K562 (cell line): ENCODE measurements at regions not wholly inside any gene's neighbourhood (a gene's known extent, or its start where the extent isn't known, plus 50 kb on each side); places are given as distances from the start of the nearest gene placed in this dataset.

ENCODE experiments used
- ATAC-seq: fragments of 200-7000 bp; cut with Tn5 transposase; 3 replicates; pipeline ENCODE4 v1.9.1; 2020; ENCODE audit warnings: moderate library complexity
- BruUV-seq: library from RNA; stranded (reverse); fragments of 400-500 nt; replicated peaks from 2 replicates; lab custom pipeline; 2021; lab: Mats Ljungman, UMichigan
- CTCF ChIA-PET: fragments of 300-600 bp; formaldehyde crosslinking; extraction: SDS; loops from one replicate; lab custom pipeline; 2021; ENCODE audit warnings: low intra/inter-chr PET ratio; lab: Yijun Ruan, JAX
- POLR2A ChIA-PET: fragments of 300-600, 350-650 bp; sonication (Branson Sonifier 250); formaldehyde crosslinking; extraction: SDS; loops from one replicate; lab custom pipeline; 2021; ENCODE audit warnings: antibody characterized with exemption, inconsistent platforms; lab: Yijun Ruan, JAX
- DNase-seq, 4 experiments: peaks; one replicate each; pipeline versions ENCODE4 v3.0.0 to v3.0.0-alpha.2; 2011 to 2018; ENCODE audit warnings: low spot score in 3 of 4, mixed read lengths in 3 of 4; ENCODE audit errors: extremely low read depth in 1 of 4
- FAIRE-seq: peaks from 2 replicates; lab custom pipeline; 2011; peaks lifted over from hg19 to GRCh38; lab: Jason Lieb, UNC
- H2AFZ ChIP-seq: 2 replicates; pipeline ENCODE4 v1.6.0; 2011; ENCODE audit warnings: low read depth, low read length, control low read depth, inconsistent platforms
- H3K27ac ChIP-seq: fragments of 200-600 bp; 3 replicates; pipeline ENCODE4 v1.8.0; 2011; ENCODE audit warnings: low read depth, mild to moderate bottlenecking, control low read depth, inconsistent platforms, low read length, moderate library complexity, mixed read lengths; ENCODE audit errors: extremely low read depth
- H3K27me3 ChIP-seq, 2 experiments: fragments of 300-600 bp in 1 of 2; 2 replicates in 1 of 2; 3 replicates in 1 of 2; pipeline versions ENCODE4 v1.6.0 to v1.8.0; 2011; ENCODE audit warnings: inconsistent platforms in 2 of 2, low read length in 2 of 2, mild to moderate bottlenecking in 1 of 2, mixed read lengths in 1 of 2, moderate library complexity in 1 of 2; ENCODE audit not compliant: control insufficient read depth in 2 of 2, insufficient read depth in 2 of 2
- H3K36me3 ChIP-seq: fragments of 300-600 bp; 3 replicates; pipeline ENCODE4 v1.8.0; 2011; ENCODE audit warnings: mild to moderate bottlenecking, low read length, inconsistent platforms; ENCODE audit not compliant: control insufficient read depth, insufficient read depth
- H3K4me1 ChIP-seq, 2 experiments: fragments of 200-600 bp in 1 of 2; replicated peaks in 1 of 2; 2 replicates in 1 of 2; 3 replicates in 1 of 2; pipeline versions ENCODE4 v1.5.1 to v1.8.0; 2011; ENCODE audit warnings: inconsistent platforms in 2 of 2, low read length in 2 of 2, mild to moderate bottlenecking in 1 of 2, mixed read lengths in 1 of 2, moderate library complexity in 1 of 2; ENCODE audit not compliant: control insufficient read depth in 2 of 2, insufficient read depth in 2 of 2
- H3K4me2 ChIP-seq: 2 replicates; pipeline ENCODE4 v1.6.1; 2011; ENCODE audit warnings: low read length, control low read depth, inconsistent platforms, mixed read lengths; ENCODE audit not compliant: insufficient read depth
- H3K4me3 ChIP-seq: fragments of 200-600 bp; sonication (generic), shearing (Covaris generic); 2 replicates; pipeline ENCODE4 v1.5.1; 2016; ENCODE audit warnings: control low read depth, inconsistent platforms
- H3K79me2 ChIP-seq: fragments of 200-600 bp; 3 replicates; pipeline ENCODE4 v1.8.0; 2011; ENCODE audit warnings: low read length, inconsistent platforms; ENCODE audit not compliant: control insufficient read depth, insufficient read depth
- H3K9ac ChIP-seq, 2 experiments: 2 replicates each; pipeline versions ENCODE4 v1.6.0 to v1.6.1; 2011; ENCODE audit warnings: low read depth in 2 of 2, low read length in 2 of 2, control low read depth in 1 of 2, inconsistent platforms in 1 of 2, mild to moderate bottlenecking in 1 of 2, mixed read lengths in 1 of 2; ENCODE audit not compliant: insufficient read depth in 1 of 2
- H3K9me1 ChIP-seq: one replicate; pipeline ENCODE4 v1.6.0; 2011; ENCODE audit warnings: inconsistent platforms, mild to moderate bottlenecking, low read length, moderate library complexity; ENCODE audit not compliant: control insufficient read depth, insufficient read depth
- H3K9me3 ChIP-seq: replicated peaks from 2 replicates; pipeline ENCODE4 v1.5.1; 2011; ENCODE audit warnings: low read depth, low read length, inconsistent platforms; ENCODE audit not compliant: control insufficient read depth, insufficient read depth
- H4K20me1 ChIP-seq: replicated peaks from 2 replicates; pipeline ENCODE4 v1.6.1; 2011; ENCODE audit warnings: low read length, inconsistent platforms, mixed read lengths; ENCODE audit not compliant: control insufficient read depth, insufficient read depth
- BMI1 ChIP-seq: fragments of 150-350 bp; IDR thresholded peaks from 2 replicates; pipeline ENCODE4 v1.6.1; 2014; ENCODE audit warnings: low read length
- EP300 ChIP-seq: IDR thresholded peaks from 2 replicates; pipeline ENCODE4 v1.6.1; 2012; ENCODE audit warnings: low read length, improper control_type of control experiment
- FOXA3 ChIP-seq, 2 experiments: fragments of 450-650 bp in 1 of 2; sonication (generic) in 1 of 2; formaldehyde crosslinking; IDR thresholded peaks in 1 of 2; conservative IDR thresholded peaks in 1 of 2; 2 replicates each; pipeline versions ENCODE4 v1.4.0 to v1.8.0; 2020 to 2022; ENCODE audit warnings: mild to moderate bottlenecking in 2 of 2, missing genetic modification reagents in 1 of 2
- JUND ChIP-seq, 2 experiments: IDR thresholded peaks; 2 replicates in 1 of 2; 3 replicates in 1 of 2; pipeline ENCODE4 v1.6.1; 2011; ENCODE audit warnings: borderline replicate concordance in 2 of 2, low read depth in 2 of 2, low read length in 2 of 2, improper control_type of control experiment in 1 of 2, missing biosample characterization in 1 of 2, missing genetic modification characterization in 1 of 2, missing genetic modification reagents in 1 of 2
- KDM2B ChIP-seq: fragments of 250-450 bp; sonication (Bioruptor Pico); IDR thresholded peaks from 2 replicates; pipeline ENCODE4 v1.8.0; 2021; ENCODE audit warnings: mild to moderate bottlenecking, moderate library complexity
- NCOA4 ChIP-seq: fragments of 450-650 bp; IDR thresholded peaks from 2 replicates; pipeline ENCODE4 v1.6.1; 2018; ENCODE audit warnings: mild to moderate bottlenecking; ENCODE audit not compliant: partially characterized antibody
- SMARCA5 ChIP-seq: fragments of 450-650 bp; IDR thresholded peaks from 2 replicates; pipeline ENCODE4 v1.6.1; 2016
- ZNF589 ChIP-seq: fragments of 200-800 bp; sonication (Bioruptor generic); IDR thresholded peaks from 2 replicates; pipeline ENCODE4 v1.6.1; 2016; ENCODE audit warnings: low read depth, missing genetic modification characterization, missing compliant biosample characterization
- WGBS: fragments of 100-300 bp; shearing (Covaris generic); methylation state at CpG from one replicate; pipeline ENCODE4 v1.1.6; 2016; ENCODE audit warnings: low coverage, mixed read lengths; ENCODE audit not compliant: insufficient coverage; ENCODE audit errors: missing lambda C conversion rate; 5-methylcytosine and 5-hydroxymethylcytosine counted together
- in situ Hi-C: fragments of 300-500 bp; cut with MboI; formaldehyde crosslinking; loops from 4 replicates; pipeline ENCODE4 v1.15.0; 2018; ENCODE audit warnings: inconsistent platforms, mixed read lengths
- intact Hi-C: fragments of 100-400 bp; cut with micrococcal nuclease; formaldehyde crosslinking; loops from 2 replicates; pipeline ENCODE4 v1.14.2; 2022

- Histone ChIP-seq H3K9me3 (no peaks in the 10 kb centered on the region), H3K4me2 (no peak overlapping the region), H3K27me3 (no peaks in the 10 kb centered on the region), H3K36me3 (no peaks in the 10 kb centered on the region), H3K4me1 (no peaks in the 10 kb centered on the region), H3K79me2 (no peaks in the 10 kb centered on the region), H2AFZ (no peak overlapping the region), H3K27ac (no peak overlapping the region), H3K9me1 (no peaks in the 10 kb centered on the region), H4K20me1 (no peaks in the 10 kb centered on the region), H3K4me3 (no peak overlapping the region), H3K9ac (no peak overlapping the region)
- ChIA-PET POLR2A (no interaction called here), CTCF (no interaction called here)
- BruUV-seq: no TSS peak
- FAIRE-seq: no peak
- intact Hi-C loops: no loop called here
- in situ Hi-C loops: no loop called here
- 0% methylated on average over 3 of the region's 4 CpGs for WGBS
- ATAC-seq: no peak
- DNase-seq: no peak
- TF ChIP-seq JUND (IDR thresholded peaks at IDR 0.05; ENCODE audit: borderline replicate concordance, low read depth, low read length) (no peak), JUND (tag; IDR thresholded peaks at IDR 0.05; ENCODE audit: borderline replicate concordance, low read depth, low read length) (no peak), NCOA4 (no peak), ZNF589 (CRISPR knock-in tag) (no peak), BMI1 (no peak), KDM2B (no peak), FOXA3 (CRISPR knock-in tag; conservative IDR thresholded peaks at IDR 0.05 in 1 of 2, IDR thresholded peaks at IDR 0.05 in 1 of 2) (no peak), SMARCA5 (no peak), EP300 (no peak)
These were observed 182.3 kb downstream of the DACT1 start for GRCh38 chr14:58820032-58820431.
